Parathyroid adenoma (tissue), 2 donors: ENCODE measurements at regions not wholly inside any gene's neighbourhood (a gene's known extent, or its start where the extent isn't known, plus 50 kb on each side); places are given as distances from the start of the nearest gene placed in this dataset.

Experiments
- H2AFZ ChIP-seq: fragments of 300-600 bp; sonication (generic); one replicate; pipeline ENCODE4 v1.7.0; 2017; ENCODE audit warnings: antibody characterized with exemption, mild to moderate bottlenecking
- H3K27ac ChIP-seq: fragments of 300-600 bp; sonication (generic); one replicate; pipeline ENCODE4 v1.7.0; 2017
- H3K27me3 ChIP-seq: fragments of 300-600 bp; sonication (generic); one replicate; pipeline ENCODE4 v1.7.0; 2017; ENCODE audit warnings: low read length; ENCODE audit not compliant: control insufficient read depth, insufficient read depth
- H3K36me3 ChIP-seq: fragments of 300-600 bp; sonication (generic); one replicate; pipeline ENCODE4 v1.7.0; 2017; ENCODE audit warnings: low read length; ENCODE audit not compliant: control insufficient read depth, insufficient read depth
- H3K4me1 ChIP-seq: fragments of 300-600 bp; sonication (generic); one replicate; pipeline ENCODE4 v1.7.0; 2017; ENCODE audit warnings: control low read depth
- H3K4me2 ChIP-seq: fragments of 300-600 bp; sonication (generic); one replicate; pipeline ENCODE4 v1.7.0; 2017; ENCODE audit warnings: low read length
- H3K4me3 ChIP-seq: fragments of 300-600 bp; sonication (generic); one replicate; pipeline ENCODE4 v1.7.0; 2017; ENCODE audit warnings: low read depth, low read length
- H3K79me2 ChIP-seq: fragments of 300-600 bp; sonication (generic); one replicate; pipeline ENCODE4 v1.7.0; 2017; ENCODE audit warnings: control low read depth
- H3K9ac ChIP-seq: fragments of 300-600 bp; sonication (generic); one replicate; pipeline ENCODE4 v1.7.0; 2017; ENCODE audit warnings: mild to moderate bottlenecking
- H3K9me3 ChIP-seq: fragments of 300-600 bp; sonication (generic); one replicate; pipeline ENCODE4 v1.7.0; 2017; ENCODE audit warnings: low read length; ENCODE audit not compliant: control insufficient read depth
- TF ChIP-seq, protein P1 (sequence below): fragments of 300-600 bp; sonication (generic); IDR thresholded peaks from one replicate; pipeline ENCODE4 v1.7.0; 2017; ENCODE audit warnings: antibody characterized with exemption, mild to moderate bottlenecking
- donor health status: primary hyperparathyroidism.

DNA sequence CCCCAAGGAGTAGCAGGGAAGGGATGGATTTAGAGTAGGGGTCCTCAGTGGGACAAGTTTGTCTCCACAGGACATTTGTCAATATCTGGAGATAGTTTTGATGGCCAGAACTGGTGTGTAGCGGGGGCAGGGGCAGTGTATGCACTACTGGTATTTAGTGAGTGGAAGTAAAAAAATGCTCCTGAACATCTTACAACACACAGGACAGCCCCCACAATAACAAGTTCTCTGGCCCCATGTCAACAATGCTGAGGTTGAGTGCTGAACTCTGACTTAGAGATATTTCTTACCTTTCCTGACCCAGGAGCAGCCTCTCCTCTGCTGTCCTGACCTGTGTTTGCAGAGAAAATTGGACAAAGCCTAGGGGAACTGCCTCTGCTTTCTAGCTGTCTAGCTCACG, 365.8 kb downstream of the HAPSTR1 start:
- H3K9me3 ChIP-seq = no peaks in the 10 kb centered on the region
- H3K27me3 ChIP-seq = no peaks in the 10 kb centered on the region
- TF ChIP-seq, protein P1, sequence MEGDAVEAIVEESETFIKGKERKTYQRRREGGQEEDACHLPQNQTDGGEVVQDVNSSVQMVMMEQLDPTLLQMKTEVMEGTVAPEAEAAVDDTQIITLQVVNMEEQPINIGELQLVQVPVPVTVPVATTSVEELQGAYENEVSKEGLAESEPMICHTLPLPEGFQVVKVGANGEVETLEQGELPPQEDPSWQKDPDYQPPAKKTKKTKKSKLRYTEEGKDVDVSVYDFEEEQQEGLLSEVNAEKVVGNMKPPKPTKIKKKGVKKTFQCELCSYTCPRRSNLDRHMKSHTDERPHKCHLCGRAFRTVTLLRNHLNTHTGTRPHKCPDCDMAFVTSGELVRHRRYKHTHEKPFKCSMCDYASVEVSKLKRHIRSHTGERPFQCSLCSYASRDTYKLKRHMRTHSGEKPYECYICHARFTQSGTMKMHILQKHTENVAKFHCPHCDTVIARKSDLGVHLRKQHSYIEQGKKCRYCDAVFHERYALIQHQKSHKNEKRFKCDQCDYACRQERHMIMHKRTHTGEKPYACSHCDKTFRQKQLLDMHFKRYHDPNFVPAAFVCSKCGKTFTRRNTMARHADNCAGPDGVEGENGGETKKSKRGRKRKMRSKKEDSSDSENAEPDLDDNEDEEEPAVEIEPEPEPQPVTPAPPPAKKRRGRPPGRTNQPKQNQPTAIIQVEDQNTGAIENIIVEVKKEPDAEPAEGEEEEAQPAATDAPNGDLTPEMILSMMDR = no peak
- no peak overlapping the region for H3K9ac ChIP-seq
- H3K4me2 ChIP-seq = no peak overlapping the region
- H2AFZ ChIP-seq = no peak overlapping the region
- H3K36me3 ChIP-seq = no peaks in the 10 kb centered on the region
- H3K4me3 ChIP-seq = no peak overlapping the region
- H3K27ac ChIP-seq = no peak overlapping the region
- no peaks in the 10 kb centered on the region for H3K79me2 ChIP-seq
- H3K4me1 ChIP-seq = no peaks in the 10 kb centered on the region

DNA sequence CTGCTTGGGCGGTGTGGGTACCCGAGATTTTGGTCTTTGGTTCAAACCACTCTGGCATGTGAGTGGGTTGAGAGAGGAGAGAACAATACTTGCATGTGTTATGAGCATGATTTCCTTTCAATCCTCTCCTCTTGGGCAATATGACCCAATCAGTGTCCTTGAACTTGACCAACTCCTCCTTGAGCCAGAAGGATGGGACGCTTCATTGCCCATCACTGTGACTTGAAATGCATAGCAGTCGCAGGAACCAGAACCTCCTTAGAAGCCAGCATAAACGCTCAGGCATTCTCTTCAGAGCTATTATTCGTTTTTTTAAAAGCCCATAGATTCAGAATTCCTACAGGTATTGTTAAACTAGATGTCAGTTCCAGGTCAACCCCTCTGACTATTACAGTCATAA, 367.4 kb downstream of the HAPSTR1 start:
- H3K4me1 ChIP-seq = no peaks in the 10 kb centered on the region
- TF ChIP-seq, protein P1 = no peak
- no peak overlapping the region for H3K27ac ChIP-seq
- no peak overlapping the region for H3K4me2 ChIP-seq
- H3K79me2 ChIP-seq = no peaks in the 10 kb centered on the region
- H2AFZ ChIP-seq = no peak overlapping the region
- no peaks in the 10 kb centered on the region for H3K27me3 ChIP-seq
- H3K4me3 ChIP-seq = no peak overlapping the region
- H3K9ac ChIP-seq = no peak overlapping the region
- H3K9me3 ChIP-seq = no peaks in the 10 kb centered on the region
- no peaks in the 10 kb centered on the region for H3K36me3 ChIP-seq

DNA sequence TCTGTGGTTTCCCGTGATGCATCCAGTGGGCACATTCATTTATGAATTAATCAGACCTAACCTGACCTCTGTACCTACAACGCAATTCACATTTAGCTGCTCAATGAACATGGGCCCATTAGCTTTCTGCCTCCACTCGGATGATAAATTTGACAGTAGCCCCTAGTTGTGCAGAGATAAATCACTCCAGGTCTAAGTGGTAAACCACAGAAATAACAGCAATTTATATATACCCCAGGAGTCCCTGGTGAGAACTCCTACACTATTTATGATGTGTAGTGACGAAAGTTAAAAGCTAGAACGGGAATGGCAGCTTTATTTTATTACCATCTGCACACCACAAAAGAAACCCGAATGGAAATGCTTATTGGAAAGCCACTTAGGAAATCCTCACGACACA, 371.5 kb downstream of the HAPSTR1 start:
- Histone ChIP-seq H2AFZ (no peak overlapping the region), H3K9me3 (no peaks in the 10 kb centered on the region)
- TF ChIP-seq, protein P1 = no peak

DNA sequence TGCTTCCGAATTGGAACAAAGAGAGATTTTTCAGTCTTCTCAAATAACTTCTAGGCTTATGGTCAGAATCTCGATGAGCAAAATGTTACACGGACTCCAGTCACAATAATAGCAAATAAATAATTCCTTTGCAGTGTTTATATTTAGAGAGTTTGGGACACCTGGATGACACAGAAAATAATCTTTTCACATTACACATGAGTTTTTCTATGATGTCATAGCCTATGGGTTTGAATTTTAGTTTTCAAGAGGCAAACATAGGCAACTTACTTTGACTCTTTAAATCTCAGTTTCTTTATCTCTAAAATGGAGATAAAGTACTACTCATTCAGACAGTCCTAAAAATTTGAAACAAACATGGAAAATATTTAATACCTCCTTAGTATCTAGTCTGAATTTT, 372.0 kb downstream of the HAPSTR1 start:
- H3K36me3 ChIP-seq = no peaks in the 10 kb centered on the region
- H2AFZ ChIP-seq = no peak overlapping the region
- no peak overlapping the region for H3K9ac ChIP-seq
- no peaks in the 10 kb centered on the region for H3K27me3 ChIP-seq
- no peak overlapping the region for H3K4me2 ChIP-seq
- H3K9me3 ChIP-seq = no peaks in the 10 kb centered on the region
- no peaks in the 10 kb centered on the region for H3K79me2 ChIP-seq
- TF ChIP-seq, protein P1 = no peak
- no peak overlapping the region for H3K27ac ChIP-seq
- no peaks in the 10 kb centered on the region for H3K4me1 ChIP-seq
- no peak overlapping the region for H3K4me3 ChIP-seq

More for the DNA sequence above, 371.5 kb downstream of the HAPSTR1 start:
- Histone ChIP-seq H3K9ac (no peak overlapping the region), H3K4me3 (no peak overlapping the region), H3K36me3 (no peaks in the 10 kb centered on the region), H3K4me1 (no peaks in the 10 kb centered on the region), H3K27ac (no peak overlapping the region), H3K79me2 (no peaks in the 10 kb centered on the region), H3K27me3 (no peaks in the 10 kb centered on the region), H3K4me2 (no peak overlapping the region)

DNA sequence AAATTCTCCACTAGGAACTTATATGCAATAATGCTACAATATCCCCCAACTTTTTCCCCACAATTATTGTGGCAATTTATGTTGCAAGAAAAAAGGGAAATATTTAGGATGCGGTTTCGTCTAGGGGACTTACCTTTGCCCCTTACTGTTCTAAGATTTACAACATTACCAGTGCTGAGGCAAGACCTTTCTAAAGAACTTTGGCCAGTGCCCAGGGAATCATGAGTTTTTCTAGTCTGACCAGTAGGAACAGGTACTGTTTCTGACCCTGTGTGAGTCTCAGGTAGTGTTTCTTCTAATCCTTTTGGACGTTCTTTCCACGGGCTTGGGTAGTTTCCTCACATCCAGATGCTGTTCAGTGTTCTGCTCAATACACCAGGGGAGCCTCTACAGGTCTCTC, 373.7 kb downstream of the HAPSTR1 start:
- no peaks in the 10 kb centered on the region for H3K9me3 ChIP-seq

More for the DNA sequence above, 373.7 kb downstream of the HAPSTR1 start:
- no peak overlapping the region for H3K4me2 ChIP-seq
- no peak overlapping the region for H3K9ac ChIP-seq
- H3K79me2 ChIP-seq = no peaks in the 10 kb centered on the region
- TF ChIP-seq, protein P1 = no peak
- H3K4me1 ChIP-seq = no peaks in the 10 kb centered on the region
- no peak overlapping the region for H2AFZ ChIP-seq
- H3K4me3 ChIP-seq = no peak overlapping the region
- H3K27ac ChIP-seq = no peak overlapping the region
- H3K36me3 ChIP-seq = no peaks in the 10 kb centered on the region
- no peaks in the 10 kb centered on the region for H3K27me3 ChIP-seq
